ENCODE measurements at regions not wholly inside any gene's neighbourhood (a gene's known extent, or its start where the extent isn't known, plus 50 kb on each side); places are given as distances from the start of the nearest gene placed in this dataset.

GRCh38 chr21:43304621-43305335 lies 122.2 kb downstream of the SIK1 start:
- Mint-ChIP-seq H3K9me3 (no peaks in the 10 kb centered on the region), H3K4me1 (ENCODE audit: low read depth) (peaks cover 3% of the 10 kb centered on the region), H3K36me3 (ENCODE audit: low read depth) (no peaks in the 10 kb centered on the region), H3K27ac (no peak overlapping the region), H3K27me3 (no peaks in the 10 kb centered on the region), H3K4me3 (no peak overlapping the region)
- DNase-seq: no peak
- no peak for ATAC-seq
- TF ChIP-seq CTCF (IDR thresholded peaks at IDR 0.05): no peak
- ChIA-PET POLR2A (no interaction called here), CTCF (no interaction called here)
- intact Hi-C loops (cut with micrococcal nuclease): no loop called here

GRCh38 chr21:43304206-43304605 lies 122.7 kb downstream of the SIK1 start:
- Mint-ChIP-seq H3K4me1 (ENCODE audit: low read depth) (peaks cover 3% of the 10 kb centered on the region), H3K4me3 (no peak overlapping the region), H3K9me3 (no peaks in the 10 kb centered on the region), H3K36me3 (ENCODE audit: low read depth) (no peaks in the 10 kb centered on the region), H3K27ac (no peak overlapping the region), H3K27me3 (no peaks in the 10 kb centered on the region)
- ChIA-PET CTCF (no interaction called here), POLR2A (no interaction called here)
- no peak for TF ChIP-seq CTCF (IDR thresholded peaks at IDR 0.05)
- ATAC-seq: no peak
- intact Hi-C loops (cut with micrococcal nuclease): no loop called here
- no peak for DNase-seq

- H3K4me3 Mint-ChIP-seq: no peak overlapping the region
- no peak for TF ChIP-seq CTCF (IDR thresholded peaks at IDR 0.05)
- no peaks in the 10 kb centered on the region for H3K27me3 Mint-ChIP-seq
- ChIA-PET CTCF (interaction anchor here (1.0 kb wide), 1 partner anchor 343 kb away, joined by 3 read pairs; no protein-coding TSS in a partner anchor), POLR2A (no interaction called here)
- H3K9me3 Mint-ChIP-seq: no peaks in the 10 kb centered on the region
- no peak for ATAC-seq
- no peak for DNase-seq
- peaks cover 3% of the 10 kb centered on the region for H3K4me1 Mint-ChIP-seq (ENCODE audit: low read depth)
- H3K27ac Mint-ChIP-seq: no peak overlapping the region
- intact Hi-C loops (cut with micrococcal nuclease): no loop called here
- no peaks in the 10 kb centered on the region for H3K36me3 Mint-ChIP-seq (ENCODE audit: low read depth)
These were observed 123.4 kb downstream of the SIK1 start for GRCh38 chr21:43303275-43304178.

GRCh38 chr21:43302769-43303168 lies 124.2 kb downstream of the SIK1 start:
- no peaks in the 10 kb centered on the region for H3K9me3 Mint-ChIP-seq
- H3K36me3 Mint-ChIP-seq (ENCODE audit: low read depth): no peaks in the 10 kb centered on the region
- H3K27me3 Mint-ChIP-seq: no peaks in the 10 kb centered on the region
- intact Hi-C loops (cut with micrococcal nuclease): no loop called here
- ATAC-seq: no peak
- no peak for DNase-seq
- peaks cover 3% of the 10 kb centered on the region for H3K4me1 Mint-ChIP-seq (ENCODE audit: low read depth)
- TF ChIP-seq CTCF (IDR thresholded peaks at IDR 0.05): no peak
- CTCF ChIA-PET: interaction anchor here (1.0 kb wide), 1 partner anchor 343 kb away, joined by 3 read pairs; no protein-coding TSS in a partner anchor
- POLR2A ChIA-PET: no interaction called here
- H3K4me3 Mint-ChIP-seq: no peak overlapping the region
- no peak overlapping the region for H3K27ac Mint-ChIP-seq

Measured in activated CD8-positive, alpha-beta T cell treated with anti-CD3 and anti-CD28 coated beads for 36 hours (primary cell).